Epithelial cell of esophagus (primary cell): ENCODE measurements at regions not wholly inside any gene's neighbourhood (a gene's known extent, or its start where the extent isn't known, plus 50 kb on each side); places are given as distances from the start of the nearest gene placed in this dataset.

Experiments
- DNase-seq: peaks from one replicate; pipeline ENCODE4 v3.0.0; 2010; ENCODE audit warnings: low read depth
- H3K4me3 ChIP-seq: 2 replicates; pipeline ENCODE4 v1.5.1; 2011; ENCODE audit warnings: mild to moderate bottlenecking, low read length, control low read depth
- TF ChIP-seq, protein P1 (sequence below): IDR thresholded peaks from 2 replicates; pipeline ENCODE4 v1.5.1; 2011; ENCODE audit warnings: low read depth, mild to moderate bottlenecking, low read length, control low read depth, inconsistent platforms; ENCODE audit not compliant: insufficient read depth; ENCODE audit errors: missing control alignments

DNA sequence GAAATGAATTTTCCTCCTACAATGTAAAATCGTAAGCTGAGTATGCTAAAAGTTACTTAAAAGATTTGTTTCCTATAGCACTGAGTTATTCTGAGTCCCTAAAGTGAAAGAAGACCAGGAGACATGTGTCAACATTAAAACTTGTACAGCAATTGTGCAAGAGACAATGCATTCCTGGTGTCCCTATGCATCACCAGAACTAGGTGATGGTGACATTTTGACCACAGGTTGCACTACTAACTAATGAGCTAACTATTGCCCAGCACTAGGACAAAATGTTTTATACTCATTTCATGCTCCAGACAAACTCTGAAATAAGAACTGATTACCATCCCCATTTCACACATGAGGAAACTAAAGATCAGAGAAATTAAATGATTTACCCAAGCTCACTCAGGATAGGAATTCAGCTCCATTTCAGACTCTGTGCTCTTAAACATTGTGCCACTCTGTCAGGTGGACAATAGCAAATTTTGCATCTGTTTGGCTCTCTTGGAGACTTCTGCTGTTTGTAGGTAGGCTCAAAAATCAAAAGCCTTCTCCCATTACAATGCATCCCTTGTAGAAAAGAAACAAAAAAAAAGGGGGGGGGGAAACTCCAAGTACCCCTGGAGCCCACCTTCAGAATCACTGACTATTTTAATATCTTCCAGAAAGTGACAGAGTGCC lies 269.2 kb downstream of the ACTL7B start:
- peak; percentile 78 for DNase-seq
- no peak overlapping the region for H3K4me3 ChIP-seq
- TF ChIP-seq, protein P1, sequence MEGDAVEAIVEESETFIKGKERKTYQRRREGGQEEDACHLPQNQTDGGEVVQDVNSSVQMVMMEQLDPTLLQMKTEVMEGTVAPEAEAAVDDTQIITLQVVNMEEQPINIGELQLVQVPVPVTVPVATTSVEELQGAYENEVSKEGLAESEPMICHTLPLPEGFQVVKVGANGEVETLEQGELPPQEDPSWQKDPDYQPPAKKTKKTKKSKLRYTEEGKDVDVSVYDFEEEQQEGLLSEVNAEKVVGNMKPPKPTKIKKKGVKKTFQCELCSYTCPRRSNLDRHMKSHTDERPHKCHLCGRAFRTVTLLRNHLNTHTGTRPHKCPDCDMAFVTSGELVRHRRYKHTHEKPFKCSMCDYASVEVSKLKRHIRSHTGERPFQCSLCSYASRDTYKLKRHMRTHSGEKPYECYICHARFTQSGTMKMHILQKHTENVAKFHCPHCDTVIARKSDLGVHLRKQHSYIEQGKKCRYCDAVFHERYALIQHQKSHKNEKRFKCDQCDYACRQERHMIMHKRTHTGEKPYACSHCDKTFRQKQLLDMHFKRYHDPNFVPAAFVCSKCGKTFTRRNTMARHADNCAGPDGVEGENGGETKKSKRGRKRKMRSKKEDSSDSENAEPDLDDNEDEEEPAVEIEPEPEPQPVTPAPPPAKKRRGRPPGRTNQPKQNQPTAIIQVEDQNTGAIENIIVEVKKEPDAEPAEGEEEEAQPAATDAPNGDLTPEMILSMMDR, result no peak

DNA sequence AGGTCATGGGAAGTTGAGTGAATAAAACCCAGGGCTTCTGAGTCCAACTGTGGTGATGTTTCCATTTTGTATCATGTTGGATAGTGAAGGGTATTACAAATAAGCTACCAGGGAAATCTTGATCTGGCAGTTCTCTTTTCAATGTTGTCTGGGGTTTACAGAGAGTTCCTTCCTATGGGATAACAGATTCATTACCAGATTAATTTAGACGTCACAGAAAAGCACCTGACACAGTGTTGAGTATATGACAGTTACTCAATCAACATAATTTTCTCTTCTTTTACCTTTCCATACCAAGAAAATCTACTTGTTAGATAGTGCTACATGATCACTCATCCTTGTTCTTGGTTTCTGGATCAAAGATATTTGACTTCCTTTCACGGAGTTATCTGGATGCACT lies 270.9 kb downstream of the ACTL7B start:
- no peak overlapping the region for H3K4me3 ChIP-seq
- TF ChIP-seq, protein P1, result no peak
- DNase-seq, result no peak

DNA sequence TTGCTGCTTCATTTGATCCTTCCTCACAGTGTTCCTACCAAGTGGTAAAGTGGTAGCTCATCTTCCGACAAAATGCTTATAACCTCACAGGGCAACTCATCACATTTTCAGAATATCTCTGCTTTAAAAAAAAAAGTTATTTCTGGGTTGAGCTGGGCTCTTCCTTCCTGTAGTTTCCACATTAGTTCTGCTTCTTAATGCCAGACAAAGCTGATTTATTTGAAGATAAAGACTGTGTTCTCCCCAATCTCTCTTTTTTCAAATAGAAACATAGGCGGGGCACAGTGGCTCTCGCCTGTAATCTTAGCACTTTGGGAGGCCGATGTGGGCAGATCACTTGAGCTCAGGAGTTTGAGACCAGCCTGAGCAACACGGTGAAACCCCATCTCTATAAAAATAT lies 273.1 kb downstream of the ACTL7B start:
- TF ChIP-seq, protein P1, result no peak
- no peak overlapping the region for H3K4me3 ChIP-seq
- DNase-seq, result no peak

DNA sequence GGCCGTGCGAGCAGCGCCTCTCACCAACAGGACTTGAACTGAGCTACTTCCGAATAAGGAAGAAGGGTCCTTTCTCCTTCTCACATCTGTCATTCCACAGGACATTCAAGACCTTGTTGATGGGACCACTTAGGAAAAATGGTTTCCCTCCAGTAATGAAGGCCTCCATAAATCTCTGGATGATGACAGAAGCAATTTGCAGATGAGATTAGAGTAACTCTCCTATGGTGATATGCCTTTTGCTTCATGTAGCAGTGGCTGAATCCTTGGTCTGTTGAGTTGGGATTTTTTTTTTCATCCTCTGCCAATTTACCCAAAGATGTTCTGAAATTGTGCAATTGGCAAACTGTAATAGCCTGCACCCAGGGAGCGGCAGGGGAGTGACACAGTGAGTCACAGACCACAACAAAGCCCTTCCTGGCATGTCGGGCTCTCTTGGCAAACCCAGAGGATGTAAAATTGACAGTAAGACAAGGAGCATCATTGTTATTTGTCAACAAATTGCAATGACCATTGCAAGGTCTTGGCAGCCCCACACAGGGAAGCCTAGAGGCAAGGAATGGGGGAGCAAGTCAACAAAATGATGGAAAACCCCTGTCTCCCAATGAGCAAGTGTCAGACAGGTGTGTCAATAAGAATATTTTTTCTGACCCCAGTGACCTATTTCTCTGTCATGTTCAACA lies 275.9 kb downstream of the ACTL7B start:
- peak; percentile 96 for DNase-seq
- H3K4me3 ChIP-seq, result no peak overlapping the region
- TF ChIP-seq, protein P1, result no peak

DNA sequence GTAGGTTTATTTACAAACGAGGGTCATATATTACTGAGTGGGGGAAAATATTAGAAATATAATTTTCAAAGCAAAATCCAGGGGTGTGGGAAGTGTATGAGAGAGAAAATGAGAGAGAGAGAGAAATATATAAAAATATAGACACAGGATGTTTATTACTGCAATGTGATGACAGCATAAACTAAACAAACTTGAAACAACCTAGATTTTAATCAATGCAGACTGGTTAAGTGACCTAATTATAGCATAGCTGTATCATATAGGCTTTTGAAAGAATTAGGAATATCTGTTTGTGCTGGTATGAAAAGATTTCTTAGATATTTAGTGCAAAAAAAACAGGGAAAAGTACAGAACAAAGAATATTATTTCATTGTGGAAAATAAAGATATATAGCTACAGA lies 280.5 kb downstream of the ACTL7B start:
- H3K4me3 ChIP-seq, result no peak overlapping the region
- no peak for DNase-seq
- TF ChIP-seq, protein P1, result no peak

DNA sequence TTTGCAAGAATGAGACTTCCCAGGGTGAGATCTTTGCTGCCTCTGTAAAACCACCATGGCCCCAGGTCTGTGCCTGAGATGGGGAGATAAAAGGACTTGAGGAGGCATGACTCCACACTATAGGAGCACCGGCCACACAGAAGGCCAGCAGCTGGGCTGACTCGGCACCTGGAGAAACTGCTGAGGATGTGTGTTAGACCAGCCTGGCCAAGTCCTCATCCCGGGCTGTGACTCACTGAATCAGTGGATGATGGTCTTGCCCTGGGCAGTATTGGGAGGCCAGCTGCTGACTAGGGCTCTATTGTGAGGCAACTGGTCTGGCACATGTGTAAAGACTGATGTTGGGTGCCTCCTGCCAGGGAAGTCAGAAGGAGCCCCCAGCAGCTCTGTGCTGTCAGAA lies 286.2 kb downstream of the ACTL7B start:
- H3K4me3 ChIP-seq, result no peak overlapping the region
- peak; percentile 95 for DNase-seq
- TF ChIP-seq, protein P1, result no peak

DNA sequence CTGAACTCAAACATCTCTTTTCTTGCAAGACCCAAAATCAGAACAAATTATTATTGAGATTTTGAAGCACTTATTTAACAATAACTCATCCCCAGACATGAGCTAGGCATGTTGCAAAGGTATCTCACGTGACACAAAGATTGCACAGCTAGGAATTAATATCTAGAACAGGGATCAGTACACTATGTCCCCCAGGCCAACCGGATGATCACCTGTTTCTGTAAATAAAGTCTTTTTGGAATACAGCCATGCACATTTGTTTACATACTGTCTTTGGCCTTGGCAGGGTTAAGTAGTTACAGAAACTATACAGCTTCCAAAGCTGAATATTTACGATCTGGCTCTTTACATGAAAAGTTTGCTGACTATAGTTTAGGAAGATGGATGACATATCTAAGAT lies 287.7 kb downstream of the ACTL7B start:
- peak; percentile 43 for DNase-seq
- no peak overlapping the region for H3K4me3 ChIP-seq
- TF ChIP-seq, protein P1, result no peak
